ENCODE measurements at regions not wholly inside any gene's neighbourhood (a gene's known extent, or its start where the extent isn't known, plus 50 kb on each side); places are given as distances from the start of the nearest gene placed in this dataset.

- TF ChIP-seq CTCF (IDR thresholded peaks at IDR 0.05; ENCODE audit: control extremely low read depth, extremely low read depth, low read depth, missing control alignments): no peak
- CTCF ChIA-PET: no interaction called here
- no peak for DNase-seq (ENCODE audit: extremely low spot score)
- POLR2A ChIA-PET: no interaction called here
Measured at GRCh38 chr4:8709050-8709728, 116.6 kb downstream of the CPZ start.

- DNase-seq (ENCODE audit: extremely low spot score): no peak
- no peak for TF ChIP-seq CTCF (IDR thresholded peaks at IDR 0.05; ENCODE audit: control extremely low read depth, extremely low read depth, low read depth, missing control alignments)
- POLR2A ChIA-PET: no interaction called here
- CTCF ChIA-PET: no interaction called here
Measured at GRCh38 chr4:8708401-8709021, 115.9 kb downstream of the CPZ start.

GRCh38 chr4:8707045-8707781, 114.6 kb downstream of the CPZ start:
- TF ChIP-seq CTCF (IDR thresholded peaks at IDR 0.05; ENCODE audit: control extremely low read depth, extremely low read depth, low read depth, missing control alignments): no peak
- CTCF ChIA-PET: no interaction called here
- no peak for DNase-seq (ENCODE audit: extremely low spot score)
- POLR2A ChIA-PET: no interaction called here

GRCh38 chr4:8706216-8707044, 113.9 kb downstream of the CPZ start:
- ChIA-PET POLR2A (no interaction called here), CTCF (no interaction called here)
- no peak for TF ChIP-seq CTCF (IDR thresholded peaks at IDR 0.05; ENCODE audit: control extremely low read depth, extremely low read depth, low read depth, missing control alignments)
- no peak for DNase-seq (ENCODE audit: extremely low spot score)

GRCh38 chr4:8705161-8706145, 112.9 kb downstream of the CPZ start:
- DNase-seq (ENCODE audit: extremely low spot score): no peak
- no peak for TF ChIP-seq CTCF (IDR thresholded peaks at IDR 0.05; ENCODE audit: control extremely low read depth, extremely low read depth, low read depth, missing control alignments)
- ChIA-PET CTCF (no interaction called here), POLR2A (no interaction called here)

Measured in GM10248 (cell line).